Gastrocnemius medialis (tissue), 4 donors: ENCODE measurements at regions not wholly inside any gene's neighbourhood (a gene's known extent, or its start where the extent isn't known, plus 50 kb on each side); places are given as distances from the start of the nearest gene placed in this dataset.

ENCODE experiments used
- ATAC-seq, 2 donors: fragments of 150-250 bp; one replicate each; pipeline ENCODE4 v1.9.1; 2016
- DNase-seq, 2 donors: peaks; one replicate each; pipeline ENCODE4 v3.0.0-alpha.2; 2019
- H3K27ac ChIP-seq, 4 donors: fragments of 200-600 bp; sonication (generic); 1 replicate in 1 of 4; 2 replicates in 3 of 4; pipeline ENCODE4 v1.5.1; 2016 to 2018; ENCODE audit warnings: mild to moderate bottlenecking in 2 of 4, moderate library complexity in 1 of 4
- H3K27me3 ChIP-seq, 3 donors: fragments of 200-600 bp; sonication (generic) in 2 of 3; 1 replicate in 1 of 3; 2 replicates in 2 of 3; pipeline versions ENCODE4 v1.5.1 to v1.6.0; 2016 to 2019; ENCODE audit warnings: mild to moderate bottlenecking in 1 of 3, moderate library complexity in 1 of 3
- H3K36me3 ChIP-seq, 2 donors: fragments of 200-600 bp; sonication (generic) in 1 of 2; one replicate each; pipeline ENCODE4 v1.5.1; 2017 to 2018
- H3K4me1 ChIP-seq, 2 donors: fragments of 200-600 bp; sonication (generic) in 1 of 2; one replicate each; pipeline ENCODE4 v1.5.1; 2016 to 2017; ENCODE audit warnings: mild to moderate bottlenecking in 2 of 2
- H3K4me3 ChIP-seq, 4 donors: fragments of 200-600 bp; sonication (generic) in 3 of 4; 1 replicate in 1 of 4; 2 replicates in 3 of 4; pipeline ENCODE4 v1.5.1; 2016 to 2019; ENCODE audit warnings: mild to moderate bottlenecking in 2 of 4
- H3K9me3 ChIP-seq, 3 donors: fragments of 200-600 bp; sonication (generic) in 2 of 3; 1 replicate in 1 of 3; 2 replicates in 2 of 3; pipeline ENCODE4 v1.5.1; 2016 to 2019
- POLR2A ChIP-seq, 2 donors: fragments of 450-650 bp; IDR thresholded peaks; one replicate each; pipeline ENCODE4 v1.6.1; 2017; ENCODE audit warnings: antibody characterized with exemption in 2 of 2, mild to moderate bottlenecking in 2 of 2, moderate library complexity in 2 of 2
- in situ Hi-C, 4 donors: fragments of 200-750 bp; cut with MboI; loops; one replicate each; pipeline versions ENCODE4 v1.15.0 to v1.8.0; 2017; ENCODE audit warnings: low sequenced_read_pairs in 4 of 4
- intact Hi-C: fragments of 100-400 bp; cut with DNase I; formaldehyde crosslinking; loops from one replicate; pipeline ENCODE4 v1.15.1; 2023; ENCODE audit warnings: low total_unique reads
- TF ChIP-seq, protein P1 (sequence below), 5 experiments: fragments of 450-650 bp in 3 of 5; fragments of 200-600 bp in 2 of 5; sonication (generic) in 2 of 5; IDR thresholded peaks in 4 of 5; conservative IDR thresholded peaks in 1 of 5; 1 replicate in 4 of 5; 2 replicates in 1 of 5; pipeline ENCODE4 v1.5.1; 2016 to 2019; ENCODE audit warnings: antibody characterized with exemption in 5 of 5, mild to moderate bottlenecking in 3 of 5, moderate library complexity in 3 of 5

DNA sequence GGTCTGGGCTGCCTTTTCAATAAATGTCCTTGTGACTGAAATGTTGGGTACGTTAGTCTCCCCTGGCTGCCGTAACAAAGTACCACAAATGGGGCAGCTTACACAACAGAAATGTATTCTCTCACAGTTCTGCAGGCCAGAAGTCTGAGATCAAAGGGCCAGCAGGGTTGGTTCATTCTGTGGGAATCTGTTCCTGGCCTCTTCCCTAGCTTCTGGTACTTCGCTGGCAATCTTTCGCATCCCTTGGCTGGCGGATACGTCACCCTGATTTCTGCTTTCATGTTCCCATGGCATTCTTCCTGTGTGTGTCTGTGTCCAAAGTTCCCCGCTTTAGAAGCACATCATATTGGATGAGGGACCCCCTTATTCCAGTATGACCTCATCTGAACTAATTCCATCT lies 95.8 kb upstream of the NCOR2 start:
- no peak for DNase-seq
- intact Hi-C loops (no loop called here), in situ Hi-C loops (no loop called here)
- Histone ChIP-seq H3K27me3 (no peaks in the 10 kb centered on the region), H3K27ac (no peak overlapping the region), H3K36me3 (no peaks in the 10 kb centered on the region), H3K4me3 (no peak overlapping the region), H3K4me1 (no peaks in the 10 kb centered on the region), H3K9me3 (no peaks in the 10 kb centered on the region)
- no peak for ATAC-seq
- no peak for TF ChIP-seq POLR2A (IDR thresholded peaks at IDR 0.05)
- TF ChIP-seq, protein P1, sequence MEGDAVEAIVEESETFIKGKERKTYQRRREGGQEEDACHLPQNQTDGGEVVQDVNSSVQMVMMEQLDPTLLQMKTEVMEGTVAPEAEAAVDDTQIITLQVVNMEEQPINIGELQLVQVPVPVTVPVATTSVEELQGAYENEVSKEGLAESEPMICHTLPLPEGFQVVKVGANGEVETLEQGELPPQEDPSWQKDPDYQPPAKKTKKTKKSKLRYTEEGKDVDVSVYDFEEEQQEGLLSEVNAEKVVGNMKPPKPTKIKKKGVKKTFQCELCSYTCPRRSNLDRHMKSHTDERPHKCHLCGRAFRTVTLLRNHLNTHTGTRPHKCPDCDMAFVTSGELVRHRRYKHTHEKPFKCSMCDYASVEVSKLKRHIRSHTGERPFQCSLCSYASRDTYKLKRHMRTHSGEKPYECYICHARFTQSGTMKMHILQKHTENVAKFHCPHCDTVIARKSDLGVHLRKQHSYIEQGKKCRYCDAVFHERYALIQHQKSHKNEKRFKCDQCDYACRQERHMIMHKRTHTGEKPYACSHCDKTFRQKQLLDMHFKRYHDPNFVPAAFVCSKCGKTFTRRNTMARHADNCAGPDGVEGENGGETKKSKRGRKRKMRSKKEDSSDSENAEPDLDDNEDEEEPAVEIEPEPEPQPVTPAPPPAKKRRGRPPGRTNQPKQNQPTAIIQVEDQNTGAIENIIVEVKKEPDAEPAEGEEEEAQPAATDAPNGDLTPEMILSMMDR (IDR thresholded peaks at IDR 0.05 in 4 of 5, conservative IDR thresholded peaks at IDR 0.05 in 1 of 5): no peak

DNA sequence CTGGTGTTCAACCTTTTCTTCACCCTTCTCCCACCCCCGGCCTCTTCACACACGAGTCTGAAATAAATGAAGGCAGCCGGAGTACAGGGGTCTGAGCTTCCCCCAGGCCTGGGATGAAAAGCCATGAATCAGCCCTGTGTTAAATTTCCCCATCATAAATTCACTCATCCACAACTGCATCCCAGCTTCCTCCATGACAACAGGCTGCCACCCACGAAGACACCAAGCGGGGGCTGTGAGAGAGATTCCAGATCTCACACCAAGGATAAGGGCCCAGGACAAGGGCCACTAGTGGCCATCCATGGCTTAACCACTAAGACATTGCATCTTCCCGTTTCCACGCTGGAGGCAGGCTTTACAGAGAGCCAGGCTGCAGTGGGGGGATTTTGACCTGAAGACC lies 93.9 kb upstream of the NCOR2 start:
- TF ChIP-seq POLR2A (IDR thresholded peaks at IDR 0.05): no peak
- TF ChIP-seq, protein P1 (IDR thresholded peaks at IDR 0.05 in 4 of 5, conservative IDR thresholded peaks at IDR 0.05 in 1 of 5): no peak
- no peaks in the 10 kb centered on the region for H3K9me3 ChIP-seq
- no peaks in the 10 kb centered on the region for H3K36me3 ChIP-seq
- H3K27me3 ChIP-seq: no peaks in the 10 kb centered on the region
- H3K4me3 ChIP-seq: no peak overlapping the region
- intact Hi-C loops (no loop called here), in situ Hi-C loops (no loop called here)
- no peak overlapping the region for H3K27ac ChIP-seq
- DNase-seq (no peak), ATAC-seq (no peak)
- no peaks in the 10 kb centered on the region for H3K4me1 ChIP-seq

DNA sequence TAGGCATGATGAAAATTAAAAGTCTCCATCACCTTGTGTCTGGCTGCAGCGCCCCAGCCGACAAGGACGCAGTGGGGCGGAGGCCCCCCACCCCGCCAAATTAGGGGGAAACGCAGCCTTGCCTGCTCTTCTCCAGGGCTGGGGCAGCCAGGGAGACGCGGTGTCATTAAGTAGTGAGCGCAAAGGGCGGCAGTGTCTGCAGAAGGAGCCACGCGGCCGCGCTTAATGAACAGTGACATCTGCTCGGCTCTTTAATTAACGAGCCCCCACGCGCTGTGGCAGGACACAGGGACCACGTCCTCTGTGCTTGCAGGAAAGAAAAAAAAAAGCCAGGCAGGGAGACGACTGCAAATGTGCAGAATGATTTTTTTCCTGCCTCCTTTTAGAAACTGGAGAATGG lies 93.4 kb upstream of the NCOR2 start:
- Histone ChIP-seq H3K9me3 (no peaks in the 10 kb centered on the region), H3K4me1 (peaks cover 3% of the 10 kb centered on the region in 2 donors), H3K27ac (no peak overlapping the region), H3K4me3 (no peak overlapping the region), H3K36me3 (no peaks in the 10 kb centered on the region), H3K27me3 (no peaks in the 10 kb centered on the region)
- DNase-seq (no peak), ATAC-seq (no peak)
- TF ChIP-seq, protein P1 (IDR thresholded peaks at IDR 0.05 in 4 of 5, conservative IDR thresholded peaks at IDR 0.05 in 1 of 5): no peak
- TF ChIP-seq POLR2A (IDR thresholded peaks at IDR 0.05): no peak
- intact Hi-C loops (no loop called here), in situ Hi-C loops (no loop called here)

DNA sequence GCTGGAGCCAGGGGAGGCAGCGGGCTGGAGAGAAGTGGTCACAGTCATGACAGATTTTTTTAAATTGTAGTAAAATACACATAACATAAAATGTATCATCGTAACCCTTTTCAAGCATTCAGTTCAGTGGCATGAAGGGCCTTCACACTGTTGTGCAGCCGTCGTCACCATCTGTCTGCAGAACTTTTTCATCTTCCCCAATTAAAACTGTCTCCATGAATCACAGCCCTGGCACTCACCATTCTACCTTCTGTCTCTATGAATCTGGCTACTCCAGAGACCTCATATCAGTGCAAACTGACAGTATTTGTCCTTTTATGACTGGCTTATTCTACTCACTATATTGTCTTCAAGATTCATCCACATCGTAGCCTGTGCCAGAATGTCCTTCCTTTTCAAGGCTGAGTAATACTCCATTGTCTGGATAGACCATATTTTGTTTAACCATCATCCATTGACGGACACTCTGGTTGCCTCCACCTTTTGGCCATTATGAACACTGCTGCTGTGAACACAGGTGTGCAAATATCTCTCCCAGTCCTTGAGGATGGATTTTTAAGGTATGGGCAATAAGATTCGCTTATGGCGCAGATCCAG lies 91.5 kb upstream of the NCOR2 start:
- Histone ChIP-seq H3K4me3 (no peak overlapping the region), H3K27me3 (no peaks in the 10 kb centered on the region), H3K36me3 (no peaks in the 10 kb centered on the region), H3K4me1 (peaks cover 16 to 21% of the 10 kb centered on the region in 2 donors), H3K27ac (no peak overlapping the region), H3K9me3 (no peaks in the 10 kb centered on the region)
- TF ChIP-seq, protein P1 (IDR thresholded peaks at IDR 0.05 in 4 of 5, conservative IDR thresholded peaks at IDR 0.05 in 1 of 5): no peak
- TF ChIP-seq POLR2A (IDR thresholded peaks at IDR 0.05): no peak
- no peak for ATAC-seq
- intact Hi-C loops (no loop called here), in situ Hi-C loops (no loop called here)
- no peak for DNase-seq

DNA sequence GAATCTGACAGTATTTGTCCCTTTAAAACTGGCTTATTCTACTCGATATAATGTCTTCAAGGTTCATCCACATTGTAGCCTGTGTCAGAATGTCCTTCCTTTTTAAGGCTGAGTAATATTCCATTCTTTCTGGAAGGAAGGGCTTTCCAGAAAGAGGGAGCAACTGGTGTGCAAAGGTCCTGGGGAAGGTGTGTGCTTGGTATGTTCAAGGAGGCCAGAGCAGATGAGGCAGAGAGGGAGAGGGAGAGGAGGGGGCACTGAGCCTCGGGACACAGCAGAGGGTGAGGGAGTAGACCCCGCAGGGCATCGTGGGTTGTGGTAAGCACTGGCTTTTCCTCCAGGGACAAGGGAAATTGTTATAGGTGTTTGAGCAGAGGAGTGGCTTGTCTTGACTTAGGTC lies 90.9 kb upstream of the NCOR2 start:
- intact Hi-C loops: no loop called here
- Histone ChIP-seq H3K27ac (no peak overlapping the region), H3K9me3 (no peaks in the 10 kb centered on the region), H3K4me3 (no peak overlapping the region), H3K4me1 (peaks cover 16 to 21% of the 10 kb centered on the region in 2 donors), H3K36me3 (no peaks in the 10 kb centered on the region), H3K27me3 (no peaks in the 10 kb centered on the region)
- in situ Hi-C loops: no loop called here
- no peak for TF ChIP-seq POLR2A (IDR thresholded peaks at IDR 0.05)
- TF ChIP-seq, protein P1 (IDR thresholded peaks at IDR 0.05 in 4 of 5, conservative IDR thresholded peaks at IDR 0.05 in 1 of 5): no peak
- ATAC-seq (no peak), DNase-seq (no peak)
